ENCODE measurements at regions not wholly inside any gene's neighbourhood (a gene's known extent, or its start where the extent isn't known, plus 50 kb on each side); places are given as distances from the start of the nearest gene placed in this dataset.

GRCh38 chr20:19882446-19882845, 124.4 kb downstream of the RIN2 start:
- TF ChIP-seq, protein P1, sequence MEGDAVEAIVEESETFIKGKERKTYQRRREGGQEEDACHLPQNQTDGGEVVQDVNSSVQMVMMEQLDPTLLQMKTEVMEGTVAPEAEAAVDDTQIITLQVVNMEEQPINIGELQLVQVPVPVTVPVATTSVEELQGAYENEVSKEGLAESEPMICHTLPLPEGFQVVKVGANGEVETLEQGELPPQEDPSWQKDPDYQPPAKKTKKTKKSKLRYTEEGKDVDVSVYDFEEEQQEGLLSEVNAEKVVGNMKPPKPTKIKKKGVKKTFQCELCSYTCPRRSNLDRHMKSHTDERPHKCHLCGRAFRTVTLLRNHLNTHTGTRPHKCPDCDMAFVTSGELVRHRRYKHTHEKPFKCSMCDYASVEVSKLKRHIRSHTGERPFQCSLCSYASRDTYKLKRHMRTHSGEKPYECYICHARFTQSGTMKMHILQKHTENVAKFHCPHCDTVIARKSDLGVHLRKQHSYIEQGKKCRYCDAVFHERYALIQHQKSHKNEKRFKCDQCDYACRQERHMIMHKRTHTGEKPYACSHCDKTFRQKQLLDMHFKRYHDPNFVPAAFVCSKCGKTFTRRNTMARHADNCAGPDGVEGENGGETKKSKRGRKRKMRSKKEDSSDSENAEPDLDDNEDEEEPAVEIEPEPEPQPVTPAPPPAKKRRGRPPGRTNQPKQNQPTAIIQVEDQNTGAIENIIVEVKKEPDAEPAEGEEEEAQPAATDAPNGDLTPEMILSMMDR (IDR thresholded peaks at IDR 0.05; ENCODE audit: borderline replicate concordance): no peak
- H3K4me1 ChIP-seq: peaks cover 41% of the 10 kb centered on the region
- H3K36me3 ChIP-seq: no peaks in the 10 kb centered on the region
- H3K27me3 ChIP-seq (ENCODE audit: low read depth): no peaks in the 10 kb centered on the region
- no peak overlapping the region for H3K4me3 ChIP-seq
- DNase-seq: no peak
- intact Hi-C loops (cut with micrococcal nuclease): loop anchor here (10.0 kb wide), 1 partner anchor 48 kb away; no protein-coding TSS in a partner anchor
- H3K9me3 ChIP-seq (replicated peaks): no peaks in the 10 kb centered on the region
- H3K27ac ChIP-seq (replicated peaks): no peak overlapping the region

- H3K9me3 ChIP-seq (replicated peaks): no peaks in the 10 kb centered on the region
- H3K4me1 ChIP-seq: peaks cover 52% of the 10 kb centered on the region
- no peak overlapping the region for H3K4me3 ChIP-seq
- intact Hi-C loops (cut with micrococcal nuclease): loop anchor here (10.0 kb wide), 1 partner anchor 49 kb away; no protein-coding TSS in a partner anchor
- H3K27me3 ChIP-seq (ENCODE audit: low read depth): no peaks in the 10 kb centered on the region
- no peaks in the 10 kb centered on the region for H3K36me3 ChIP-seq
- TF ChIP-seq, protein P1 (IDR thresholded peaks at IDR 0.05; ENCODE audit: borderline replicate concordance): no peak
- DNase-seq: no peak
- H3K27ac ChIP-seq (replicated peaks): no peak overlapping the region
These were observed 125.4 kb downstream of the RIN2 start for GRCh38 chr20:19883501-19883900.

DNA sequence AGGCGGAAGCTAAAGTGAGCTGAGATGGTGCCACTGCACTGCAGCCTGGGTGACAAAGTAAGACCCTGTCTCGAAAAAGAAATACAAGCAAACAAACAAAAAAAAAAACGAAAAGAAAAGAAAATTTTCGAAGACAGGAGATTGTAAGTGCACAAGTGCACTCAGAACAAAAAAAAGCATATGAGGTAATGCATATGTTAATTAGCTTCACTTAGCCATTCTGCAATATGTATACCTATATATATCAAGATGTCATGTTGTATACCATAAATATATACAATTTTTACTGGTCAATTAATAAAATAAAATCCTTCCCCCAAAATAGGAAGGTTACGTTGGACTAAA, 127.5 kb downstream of the RIN2 start:
- peaks cover 65% of the 10 kb centered on the region for H3K4me1 ChIP-seq
- H3K9me3 ChIP-seq (replicated peaks): no peaks in the 10 kb centered on the region
- H3K27ac ChIP-seq (replicated peaks): peak overlapping the region; percentile 92
- DNase-seq: no peak
- H3K27me3 ChIP-seq (ENCODE audit: low read depth): no peaks in the 10 kb centered on the region
- no peaks in the 10 kb centered on the region for H3K36me3 ChIP-seq
- TF ChIP-seq, protein P1 (IDR thresholded peaks at IDR 0.05; ENCODE audit: borderline replicate concordance): no peak
- intact Hi-C loops (cut with micrococcal nuclease): loop anchor here (10.0 kb wide), 1 partner anchor 51 kb away; no protein-coding TSS in a partner anchor
- H3K4me3 ChIP-seq: peak overlapping the region; percentile 66

- Histone ChIP-seq H3K36me3 (peaks cover 4% of the 10 kb centered on the region), H3K27me3 (ENCODE audit: low read depth) (no peaks in the 10 kb centered on the region), H3K4me1 (peaks cover 70% of the 10 kb centered on the region), H3K4me3 (peak overlapping the region; percentile 66), H3K9me3 (replicated peaks) (no peaks in the 10 kb centered on the region), H3K27ac (replicated peaks) (peak overlapping the region; percentile 92)
- intact Hi-C loops (cut with micrococcal nuclease): loop anchor here (10.0 kb wide), 1 partner anchor 51 kb away; no protein-coding TSS in a partner anchor
- DNase-seq: peak; percentile 58
- TF ChIP-seq, protein P1 (IDR thresholded peaks at IDR 0.05; ENCODE audit: borderline replicate concordance): no peak
These were observed 128.0 kb downstream of the RIN2 start for GRCh38 chr20:19885939-19886660.

- H3K9me3 ChIP-seq (replicated peaks): no peaks in the 10 kb centered on the region
- DNase-seq: no peak
- peak overlapping the region; percentile 92 for H3K27ac ChIP-seq (replicated peaks)
- peak overlapping the region; percentile 66 for H3K4me3 ChIP-seq
- H3K27me3 ChIP-seq (ENCODE audit: low read depth): no peaks in the 10 kb centered on the region
- TF ChIP-seq, protein P1 (IDR thresholded peaks at IDR 0.05; ENCODE audit: borderline replicate concordance): peak; percentile 13
- intact Hi-C loops (cut with micrococcal nuclease): loop anchor here (10.0 kb wide), 1 partner anchor 52 kb away; no protein-coding TSS in a partner anchor
- H3K36me3 ChIP-seq: peaks cover 11% of the 10 kb centered on the region
- peaks cover 77% of the 10 kb centered on the region for H3K4me1 ChIP-seq
These were observed 128.7 kb downstream of the RIN2 start for GRCh38 chr20:19886661-19887288.
